K562 (cell line): ENCODE measurements at regions not wholly inside any gene's neighbourhood (a gene's known extent, or its start where the extent isn't known, plus 50 kb on each side); places are given as distances from the start of the nearest gene placed in this dataset.
"Not testable (repeated sequence)": the region's sequence is repeated elsewhere in the genome, so short reads cannot be mapped to it uniquely, and the experiment has no call there.

Experiments used
- ATAC-seq: fragments of 200-7000 bp; cut with Tn5 transposase; 3 replicates; pipeline ENCODE4 v1.9.1; 2020; ENCODE audit warnings: moderate library complexity
- BruUV-seq: library from RNA; stranded (reverse); fragments of 400-500 nt; replicated peaks from 2 replicates; lab custom pipeline; 2021; lab: Mats Ljungman, UMichigan
- CTCF ChIA-PET: fragments of 300-600 bp; formaldehyde crosslinking; extraction: SDS; loops from one replicate; lab custom pipeline; 2021; ENCODE audit warnings: low intra/inter-chr PET ratio; lab: Yijun Ruan, JAX
- POLR2A ChIA-PET: fragments of 300-600, 350-650 bp; sonication (Branson Sonifier 250); formaldehyde crosslinking; extraction: SDS; loops from one replicate; lab custom pipeline; 2021; ENCODE audit warnings: antibody characterized with exemption, inconsistent platforms; lab: Yijun Ruan, JAX
- DNase-seq, 4 experiments: peaks; one replicate each; pipeline versions ENCODE4 v3.0.0 to v3.0.0-alpha.2; 2011 to 2018; ENCODE audit warnings: low spot score in 3 of 4, mixed read lengths in 3 of 4; ENCODE audit errors: extremely low read depth in 1 of 4
- FAIRE-seq: peaks from 2 replicates; lab custom pipeline; 2011; peaks lifted over from hg19 to GRCh38; lab: Jason Lieb, UNC
- H2AFZ ChIP-seq: 2 replicates; pipeline ENCODE4 v1.6.0; 2011; ENCODE audit warnings: low read depth, low read length, control low read depth, inconsistent platforms
- H3K27ac ChIP-seq: fragments of 200-600 bp; 3 replicates; pipeline ENCODE4 v1.8.0; 2011; ENCODE audit warnings: low read depth, mild to moderate bottlenecking, control low read depth, inconsistent platforms, low read length, moderate library complexity, mixed read lengths; ENCODE audit errors: extremely low read depth
- H3K27me3 ChIP-seq, 2 experiments: fragments of 300-600 bp in 1 of 2; 2 replicates in 1 of 2; 3 replicates in 1 of 2; pipeline versions ENCODE4 v1.6.0 to v1.8.0; 2011; ENCODE audit warnings: inconsistent platforms in 2 of 2, low read length in 2 of 2, mild to moderate bottlenecking in 1 of 2, mixed read lengths in 1 of 2, moderate library complexity in 1 of 2; ENCODE audit not compliant: control insufficient read depth in 2 of 2, insufficient read depth in 2 of 2
- H3K36me3 ChIP-seq: fragments of 300-600 bp; 3 replicates; pipeline ENCODE4 v1.8.0; 2011; ENCODE audit warnings: mild to moderate bottlenecking, low read length, inconsistent platforms; ENCODE audit not compliant: control insufficient read depth, insufficient read depth
- H3K4me1 ChIP-seq, 2 experiments: fragments of 200-600 bp in 1 of 2; replicated peaks in 1 of 2; 2 replicates in 1 of 2; 3 replicates in 1 of 2; pipeline versions ENCODE4 v1.5.1 to v1.8.0; 2011; ENCODE audit warnings: inconsistent platforms in 2 of 2, low read length in 2 of 2, mild to moderate bottlenecking in 1 of 2, mixed read lengths in 1 of 2, moderate library complexity in 1 of 2; ENCODE audit not compliant: control insufficient read depth in 2 of 2, insufficient read depth in 2 of 2
- H3K4me2 ChIP-seq: 2 replicates; pipeline ENCODE4 v1.6.1; 2011; ENCODE audit warnings: low read length, control low read depth, inconsistent platforms, mixed read lengths; ENCODE audit not compliant: insufficient read depth
- H3K4me3 ChIP-seq: fragments of 200-600 bp; sonication (generic), shearing (Covaris generic); 2 replicates; pipeline ENCODE4 v1.5.1; 2016; ENCODE audit warnings: control low read depth, inconsistent platforms
- H3K79me2 ChIP-seq: fragments of 200-600 bp; 3 replicates; pipeline ENCODE4 v1.8.0; 2011; ENCODE audit warnings: low read length, inconsistent platforms; ENCODE audit not compliant: control insufficient read depth, insufficient read depth
- H3K9ac ChIP-seq, 2 experiments: 2 replicates each; pipeline versions ENCODE4 v1.6.0 to v1.6.1; 2011; ENCODE audit warnings: low read depth in 2 of 2, low read length in 2 of 2, control low read depth in 1 of 2, inconsistent platforms in 1 of 2, mild to moderate bottlenecking in 1 of 2, mixed read lengths in 1 of 2; ENCODE audit not compliant: insufficient read depth in 1 of 2
- H3K9me1 ChIP-seq: one replicate; pipeline ENCODE4 v1.6.0; 2011; ENCODE audit warnings: inconsistent platforms, mild to moderate bottlenecking, low read length, moderate library complexity; ENCODE audit not compliant: control insufficient read depth, insufficient read depth
- H3K9me3 ChIP-seq: replicated peaks from 2 replicates; pipeline ENCODE4 v1.5.1; 2011; ENCODE audit warnings: low read depth, low read length, inconsistent platforms; ENCODE audit not compliant: control insufficient read depth, insufficient read depth
- H4K20me1 ChIP-seq: replicated peaks from 2 replicates; pipeline ENCODE4 v1.6.1; 2011; ENCODE audit warnings: low read length, inconsistent platforms, mixed read lengths; ENCODE audit not compliant: control insufficient read depth, insufficient read depth
- BCOR ChIP-seq: fragments of 450-650 bp; IDR thresholded peaks from 2 replicates; pipeline ENCODE4 v1.6.1; 2016
- MED1 ChIP-seq: sonication (generic); formaldehyde crosslinking; IDR thresholded peaks from 2 replicates; pipeline ENCODE4 v1.8.1; 2023; ENCODE audit warnings: missing genetic modification reagents, borderline replicate concordance
- NR2C2 ChIP-seq, 2 experiments: fragments of 200-800 bp in 1 of 2; sonication (Bioruptor generic) in 1 of 2; sonication (generic) in 1 of 2; formaldehyde crosslinking in 1 of 2; IDR thresholded peaks; 2 replicates each; pipeline versions ENCODE4 v1.6.1 to v1.8.0; 2016 to 2022; ENCODE audit warnings: mild to moderate bottlenecking in 1 of 2, missing compliant biosample characterization in 1 of 2, missing genetic modification characterization in 1 of 2, missing genetic modification reagents in 1 of 2
- NR4A1 ChIP-seq, 2 experiments: fragments of 250-450 bp in 1 of 2; fragments of 450-650 bp in 1 of 2; sonication (Bioruptor Pico) in 1 of 2; IDR thresholded peaks; 2 replicates each; pipeline versions ENCODE4 v1.4.0 to v1.6.1; 2016 to 2020; ENCODE audit warnings: mild to moderate bottlenecking in 2 of 2, missing compliant biosample characterization in 1 of 2, missing genetic modification characterization in 1 of 2, moderate library complexity in 1 of 2
- WGBS: fragments of 100-300 bp; shearing (Covaris generic); methylation state at CpG from one replicate; pipeline ENCODE4 v1.1.6; 2016; ENCODE audit warnings: low coverage, mixed read lengths; ENCODE audit not compliant: insufficient coverage; ENCODE audit errors: missing lambda C conversion rate; 5-methylcytosine and 5-hydroxymethylcytosine counted together
- in situ Hi-C: fragments of 300-500 bp; cut with MboI; formaldehyde crosslinking; loops from 4 replicates; pipeline ENCODE4 v1.15.0; 2018; ENCODE audit warnings: inconsistent platforms, mixed read lengths
- intact Hi-C: fragments of 100-400 bp; cut with micrococcal nuclease; formaldehyde crosslinking; loops from 2 replicates; pipeline ENCODE4 v1.14.2; 2022
- TF ChIP-seq, protein P1 (sequence below): conservative IDR thresholded peaks from 2 replicates; pipeline ENCODE4 v1.6.1; 2011; ENCODE audit warnings: low read depth, mild to moderate bottlenecking, low read length; ENCODE audit not compliant: control insufficient read depth

- TF ChIP-seq, protein P1, sequence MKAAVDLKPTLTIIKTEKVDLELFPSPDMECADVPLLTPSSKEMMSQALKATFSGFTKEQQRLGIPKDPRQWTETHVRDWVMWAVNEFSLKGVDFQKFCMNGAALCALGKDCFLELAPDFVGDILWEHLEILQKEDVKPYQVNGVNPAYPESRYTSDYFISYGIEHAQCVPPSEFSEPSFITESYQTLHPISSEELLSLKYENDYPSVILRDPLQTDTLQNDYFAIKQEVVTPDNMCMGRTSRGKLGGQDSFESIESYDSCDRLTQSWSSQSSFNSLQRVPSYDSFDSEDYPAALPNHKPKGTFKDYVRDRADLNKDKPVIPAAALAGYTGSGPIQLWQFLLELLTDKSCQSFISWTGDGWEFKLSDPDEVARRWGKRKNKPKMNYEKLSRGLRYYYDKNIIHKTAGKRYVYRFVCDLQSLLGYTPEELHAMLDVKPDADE, result no peak
- no peak for TF ChIP-seq NR2C2 (CRISPR knock-in tag; IDR thresholded peaks at IDR 0.05)
- no peak for TF ChIP-seq NR2C2 (tag; IDR thresholded peaks at IDR 0.05)
- TF ChIP-seq NR4A1 (CRISPR knock-in tag; IDR thresholded peaks at IDR 0.05), result no peak
- no peak for TF ChIP-seq NR4A1 (tag; IDR thresholded peaks at IDR 0.05)
- no peak for TF ChIP-seq MED1 (CRISPR knock-in tag)
- no peak for TF ChIP-seq BCOR
Observed at GRCh38 chr7:45435846-45436245, 138.3 kb upstream of the ADCY1 start (continued).

- H2AFZ ChIP-seq, H3K9me3 ChIP-seq, intact Hi-C loops, H3K79me2 ChIP-seq, H3K4me3 ChIP-seq, H3K27ac ChIP-seq, DNase-seq, POLR2A ChIA-PET, ATAC-seq, H3K4me2 ChIP-seq, H4K20me1 ChIP-seq, H3K9ac ChIP-seq, H3K4me1 ChIP-seq, in situ Hi-C loops, H3K9me1 ChIP-seq, H3K36me3 ChIP-seq, CTCF ChIA-PET, BruUV-seq, H3K27me3 ChIP-seq, FAIRE-seq: not testable (repeated sequence)
- WGBS, result 0% methylated on average over 1 of the region's 1 CpG
Observed at GRCh38 chr7:45440776-45441175, 133.4 kb upstream of the ADCY1 start.
